NB4 (cell line): ENCODE measurements at regions not wholly inside any gene's neighbourhood (a gene's known extent, or its start where the extent isn't known, plus 50 kb on each side); places are given as distances from the start of the nearest gene placed in this dataset.

Source experiments
- DNase-seq: peaks from one replicate; pipeline ENCODE4 v3.0.0; 2010; ENCODE audit warnings: low read depth
- H3K4me3 ChIP-seq: one replicate; pipeline ENCODE4 v1.5.1; 2011; ENCODE audit warnings: mild to moderate bottlenecking, low read depth, low read length, moderate library complexity
- CTCF ChIP-seq: IDR thresholded peaks from one replicate; pipeline ENCODE4 v1.5.1; 2012; ENCODE audit warnings: low read depth, low read length
- MYC ChIP-seq: IDR thresholded peaks from 2 replicates; pipeline ENCODE4 v1.6.1; 2011; ENCODE audit warnings: low read depth, low read length
- POLR2A ChIP-seq: IDR thresholded peaks from 2 replicates; pipeline ENCODE4 v1.6.1; 2011; ENCODE audit warnings: mild to moderate bottlenecking; ENCODE audit not compliant: insufficient read length; ENCODE audit errors: extremely low read depth
- TF ChIP-seq, protein P1 (sequence below): IDR thresholded peaks from 2 replicates; pipeline ENCODE4 v1.6.1; 2011; ENCODE audit warnings: low read depth, low read length

DNA sequence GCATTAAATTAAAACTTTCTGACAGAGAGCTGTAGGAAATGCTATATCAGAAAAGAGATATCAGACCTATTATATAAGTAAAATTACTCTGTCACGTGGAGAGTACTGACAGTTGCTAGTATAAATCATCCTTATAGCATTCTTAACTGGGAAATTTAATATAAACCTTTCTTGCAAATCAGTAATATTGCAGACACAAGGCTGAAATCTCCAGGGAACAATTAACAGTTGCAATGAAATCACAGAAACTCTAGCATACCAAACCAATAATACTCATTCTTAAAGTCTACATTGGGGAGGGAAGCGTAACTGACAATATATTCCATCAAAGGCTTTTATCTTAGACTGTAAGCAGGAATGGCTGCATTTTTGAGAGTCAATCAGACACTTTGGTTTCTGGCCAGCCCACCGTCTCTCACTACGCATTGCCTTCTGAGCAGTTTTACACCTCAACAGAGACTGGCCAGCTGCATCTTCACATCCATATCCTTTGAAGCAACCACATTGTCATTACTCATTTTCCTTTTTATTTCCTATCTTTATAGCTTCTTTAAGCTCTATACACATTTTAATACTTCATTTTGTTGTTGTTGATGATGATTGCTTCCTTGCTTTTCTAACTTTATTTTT is 536.0 kb upstream of the CDH2 start:
- H3K4me3 ChIP-seq: no peak overlapping the region
- TF ChIP-seq, protein P1, sequence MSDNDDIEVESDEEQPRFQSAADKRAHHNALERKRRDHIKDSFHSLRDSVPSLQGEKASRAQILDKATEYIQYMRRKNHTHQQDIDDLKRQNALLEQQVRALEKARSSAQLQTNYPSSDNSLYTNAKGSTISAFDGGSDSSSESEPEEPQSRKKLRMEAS: no peak
- TF ChIP-seq CTCF: no peak
- no peak for TF ChIP-seq MYC
- no peak for TF ChIP-seq POLR2A
- no peak for DNase-seq

DNA sequence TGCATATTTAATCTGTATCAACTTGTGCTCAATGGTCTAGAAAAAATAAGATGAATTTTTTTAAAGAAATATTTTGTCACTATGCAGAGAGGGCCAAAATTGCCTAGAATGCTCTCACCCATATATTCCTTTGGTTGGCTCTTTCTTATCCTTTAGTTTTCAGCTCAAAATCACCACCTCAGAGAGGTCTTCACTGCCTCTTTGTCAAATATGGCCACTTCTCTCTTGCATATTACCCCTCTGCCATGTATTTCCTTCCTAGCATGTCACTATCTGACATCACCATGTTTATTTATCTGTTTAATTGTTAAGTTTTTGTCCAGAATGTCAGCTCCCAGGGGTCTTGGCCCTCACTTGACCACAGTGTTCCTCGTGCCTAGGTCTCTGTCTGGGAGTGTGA is 535.2 kb upstream of the CDH2 start:
- H3K4me3 ChIP-seq: no peak overlapping the region
- TF ChIP-seq CTCF (no peak), MYC (no peak), POLR2A (no peak)
- TF ChIP-seq, protein P1: no peak
- no peak for DNase-seq

DNA sequence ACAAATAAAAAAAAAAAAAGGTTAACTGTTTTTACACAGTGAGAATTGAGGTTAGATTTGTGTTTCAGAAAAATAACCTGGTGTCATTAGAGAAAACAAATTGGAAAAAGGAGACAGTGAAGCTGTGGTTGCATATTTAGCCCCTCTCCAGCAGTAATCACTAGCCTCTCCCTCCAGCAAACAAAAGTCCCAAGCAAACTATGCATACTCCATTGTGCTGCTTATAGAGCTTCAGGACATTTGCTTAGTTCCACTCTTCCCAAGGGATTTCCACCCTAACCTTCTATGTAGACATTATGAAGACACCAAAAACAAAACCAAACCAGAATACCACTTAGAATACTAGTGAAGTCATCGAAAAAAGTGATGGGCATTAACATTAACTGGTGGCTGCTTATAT is 534.2 kb upstream of the CDH2 start:
- no peak overlapping the region for H3K4me3 ChIP-seq
- TF ChIP-seq MYC: no peak
- TF ChIP-seq CTCF: no peak
- TF ChIP-seq, protein P1: no peak
- TF ChIP-seq POLR2A: no peak
- DNase-seq: no peak

DNA sequence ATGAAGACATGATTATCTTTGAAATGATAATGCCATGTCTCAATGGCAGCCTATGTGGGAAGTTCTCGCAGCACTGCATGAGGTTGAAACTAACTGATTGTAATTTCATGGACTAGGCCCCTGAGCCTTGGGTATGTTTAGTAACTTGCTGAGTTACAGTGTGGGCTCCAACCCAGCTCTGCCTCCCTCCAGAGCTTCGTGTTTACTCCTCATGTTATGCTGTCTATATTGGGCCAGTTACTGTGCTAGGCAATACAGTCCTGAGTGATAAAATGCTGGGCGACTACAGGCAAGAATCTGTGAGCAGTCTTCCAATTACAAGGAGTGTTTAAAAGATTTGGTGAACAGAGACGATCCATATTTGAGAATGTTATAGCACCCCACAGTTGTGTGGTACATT is 530.1 kb upstream of the CDH2 start:
- no peak for DNase-seq
- H3K4me3 ChIP-seq: no peak overlapping the region
- no peak for TF ChIP-seq POLR2A
- TF ChIP-seq MYC: no peak
- TF ChIP-seq CTCF: no peak
- TF ChIP-seq, protein P1: no peak

GRCh38 chr18:28706397-28706796 is 529.5 kb upstream of the CDH2 start:
- no peak overlapping the region for H3K4me3 ChIP-seq
- DNase-seq: no peak
- TF ChIP-seq CTCF (no peak), MYC (no peak)
- TF ChIP-seq, protein P1: no peak

GRCh38 chr18:28705482-28705881 is 528.6 kb upstream of the CDH2 start:
- H3K4me3 ChIP-seq: no peak overlapping the region
- no peak for TF ChIP-seq MYC
- TF ChIP-seq POLR2A: no peak
- no peak for TF ChIP-seq CTCF
- TF ChIP-seq, protein P1: no peak
- DNase-seq: no peak
